ENCODE measurements at regions not wholly inside any gene's neighbourhood (a gene's known extent, or its start where the extent isn't known, plus 50 kb on each side); places are given as distances from the start of the nearest gene placed in this dataset.

DNA sequence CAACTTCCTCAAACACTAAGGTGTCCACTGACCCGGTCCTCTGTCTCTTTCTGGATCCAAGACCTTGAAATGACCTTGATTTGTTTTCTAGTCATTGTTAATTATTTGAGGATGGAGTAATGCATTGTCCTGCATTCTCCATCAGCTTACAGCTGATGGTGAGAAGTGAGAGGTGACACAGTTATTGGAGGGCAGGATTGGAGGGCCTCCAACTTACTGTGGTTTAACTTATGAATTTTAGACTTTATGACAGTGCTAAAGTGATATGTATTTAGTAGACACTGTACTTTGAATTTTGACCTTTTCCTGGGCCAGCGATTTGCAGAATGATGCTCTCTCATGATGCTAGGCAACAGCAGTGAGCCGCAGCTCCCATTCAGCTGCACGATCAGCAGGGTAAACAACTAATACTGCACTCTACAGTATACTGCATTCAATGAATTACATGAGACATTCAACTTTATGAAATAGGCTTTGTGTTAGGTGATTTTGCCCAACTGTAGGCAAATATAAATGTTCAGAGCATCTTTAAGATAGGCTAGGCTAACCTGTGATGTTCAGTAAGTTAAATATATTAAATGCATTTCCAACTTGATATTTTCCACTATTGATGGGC is 200.0 kb upstream of the MEX3C start:
- Histone ChIP-seq H3K27me3 (ENCODE audit: insufficient read depth, low read length) (peaks cover 6% of the 10 kb centered on the region; the same call in 1 of the 2 replicates), H2AFZ (ENCODE audit: low read depth, low read length, poor library complexity, severe bottlenecking) (no peak overlapping the region), H3K4me2 (ENCODE audit: low read length) (no peak overlapping the region), H3K4me3 (replicated peaks in 1 of 2; ENCODE audit: low read depth in 1 of 2, low read length in 2 of 2) (no peak overlapping the region), H3K27ac (ENCODE audit: low read depth, low read length) (no peak overlapping the region), H4K20me1 (ENCODE audit: insufficient read depth) (no peaks in the 10 kb centered on the region), H3K36me3 (ENCODE audit: control insufficient read depth in 1 of 2, insufficient read depth in 2 of 2, low read length in 2 of 2) (no peaks in the 10 kb centered on the region), H3K79me2 (ENCODE audit: insufficient read depth, low read length) (no peaks in the 10 kb centered on the region), H3K4me1 (ENCODE audit: control insufficient read depth in 1 of 2, insufficient read depth in 2 of 2, low read length in 2 of 2) (no peaks in the 10 kb centered on the region), H3K9me2 (ENCODE audit: insufficient read depth) (no peaks in the 10 kb centered on the region), H3K9ac (ENCODE audit: low read length) (no peak overlapping the region), H3K9me3 (ENCODE audit: control insufficient read depth in 1 of 2, insufficient read depth in 1 of 2, low read depth in 1 of 2, low read length in 2 of 2) (no peaks in the 10 kb centered on the region)
- no peak for ATAC-seq
- no peak for DNase-seq (ENCODE audit: low read depth, low spot score)
- TF ChIP-seq POLR2AphosphoS5 (IDR thresholded peaks at IDR 0.05; ENCODE audit: low read depth, low read length) = no peak
- TF ChIP-seq, protein P1, sequence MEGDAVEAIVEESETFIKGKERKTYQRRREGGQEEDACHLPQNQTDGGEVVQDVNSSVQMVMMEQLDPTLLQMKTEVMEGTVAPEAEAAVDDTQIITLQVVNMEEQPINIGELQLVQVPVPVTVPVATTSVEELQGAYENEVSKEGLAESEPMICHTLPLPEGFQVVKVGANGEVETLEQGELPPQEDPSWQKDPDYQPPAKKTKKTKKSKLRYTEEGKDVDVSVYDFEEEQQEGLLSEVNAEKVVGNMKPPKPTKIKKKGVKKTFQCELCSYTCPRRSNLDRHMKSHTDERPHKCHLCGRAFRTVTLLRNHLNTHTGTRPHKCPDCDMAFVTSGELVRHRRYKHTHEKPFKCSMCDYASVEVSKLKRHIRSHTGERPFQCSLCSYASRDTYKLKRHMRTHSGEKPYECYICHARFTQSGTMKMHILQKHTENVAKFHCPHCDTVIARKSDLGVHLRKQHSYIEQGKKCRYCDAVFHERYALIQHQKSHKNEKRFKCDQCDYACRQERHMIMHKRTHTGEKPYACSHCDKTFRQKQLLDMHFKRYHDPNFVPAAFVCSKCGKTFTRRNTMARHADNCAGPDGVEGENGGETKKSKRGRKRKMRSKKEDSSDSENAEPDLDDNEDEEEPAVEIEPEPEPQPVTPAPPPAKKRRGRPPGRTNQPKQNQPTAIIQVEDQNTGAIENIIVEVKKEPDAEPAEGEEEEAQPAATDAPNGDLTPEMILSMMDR (IDR thresholded peaks at IDR 0.05 in 2 of 3, conservative IDR thresholded peaks at IDR 0.05 in 1 of 3; ENCODE audit: borderline replicate concordance in 1 of 3, insufficient read depth in 1 of 3, low read depth in 2 of 3, low read length in 2 of 3) = no peak
- TF ChIP-seq, protein P2, sequence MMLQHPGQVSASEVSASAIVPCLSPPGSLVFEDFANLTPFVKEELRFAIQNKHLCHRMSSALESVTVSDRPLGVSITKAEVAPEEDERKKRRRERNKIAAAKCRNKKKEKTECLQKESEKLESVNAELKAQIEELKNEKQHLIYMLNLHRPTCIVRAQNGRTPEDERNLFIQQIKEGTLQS (IDR thresholded peaks at IDR 0.05) = no peak
- TF ChIP-seq ZNF274 (IDR thresholded peaks at IDR 0.05; ENCODE audit: low read depth, low read length) = no peak
- TF ChIP-seq YY1 (IDR thresholded peaks at IDR 0.05; ENCODE audit: extremely low read depth, insufficient replicate concordance, low read depth, low read length) = no peak
- no peak for TF ChIP-seq EZH2phosphoT487 (IDR thresholded peaks at IDR 0.05; ENCODE audit: borderline replicate concordance)
- TF ChIP-seq JUND (IDR thresholded peaks at IDR 0.05) = no peak
- TF ChIP-seq, protein P3, sequence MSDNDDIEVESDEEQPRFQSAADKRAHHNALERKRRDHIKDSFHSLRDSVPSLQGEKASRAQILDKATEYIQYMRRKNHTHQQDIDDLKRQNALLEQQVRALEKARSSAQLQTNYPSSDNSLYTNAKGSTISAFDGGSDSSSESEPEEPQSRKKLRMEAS (IDR thresholded peaks at IDR 0.05) = no peak
- no peak for TF ChIP-seq CEBPB (IDR thresholded peaks at IDR 0.05; ENCODE audit: low read depth)
- TF ChIP-seq, protein P4, sequence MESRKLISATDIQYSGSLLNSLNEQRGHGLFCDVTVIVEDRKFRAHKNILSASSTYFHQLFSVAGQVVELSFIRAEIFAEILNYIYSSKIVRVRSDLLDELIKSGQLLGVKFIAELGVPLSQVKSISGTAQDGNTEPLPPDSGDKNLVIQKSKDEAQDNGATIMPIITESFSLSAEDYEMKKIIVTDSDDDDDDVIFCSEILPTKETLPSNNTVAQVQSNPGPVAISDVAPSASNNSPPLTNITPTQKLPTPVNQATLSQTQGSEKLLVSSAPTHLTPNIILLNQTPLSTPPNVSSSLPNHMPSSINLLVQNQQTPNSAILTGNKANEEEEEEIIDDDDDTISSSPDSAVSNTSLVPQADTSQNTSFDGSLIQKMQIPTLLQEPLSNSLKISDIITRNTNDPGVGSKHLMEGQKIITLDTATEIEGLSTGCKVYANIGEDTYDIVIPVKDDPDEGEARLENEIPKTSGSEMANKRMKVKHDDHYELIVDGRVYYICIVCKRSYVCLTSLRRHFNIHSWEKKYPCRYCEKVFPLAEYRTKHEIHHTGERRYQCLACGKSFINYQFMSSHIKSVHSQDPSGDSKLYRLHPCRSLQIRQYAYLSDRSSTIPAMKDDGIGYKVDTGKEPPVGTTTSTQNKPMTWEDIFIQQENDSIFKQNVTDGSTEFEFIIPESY (IDR thresholded peaks at IDR 0.05; ENCODE audit: extremely low read depth, insufficient replicate concordance, low read length) = no peak
- no peak for TF ChIP-seq RAD21 (IDR thresholded peaks at IDR 0.05; ENCODE audit: low read depth)
- TF ChIP-seq FOSL1 (IDR thresholded peaks at IDR 0.05; ENCODE audit: low read depth) = no peak
- ChIA-PET RAD21 (ENCODE audit: low non-redundant PET in 1 of 2, low total read pairs in 2 of 2, uncharacterized antibody in 2 of 2, unreplicated experiment in 2 of 2) (no interaction called here), POLR2A (no interaction called here), CTCF (no interaction called here)
- BruUV-seq (replicated peaks) = no TSS peak
- intact Hi-C loops (cut with micrococcal nuclease) = no loop called here

All from HCT116 (cell line).